Keratinocyte (primary cell): ENCODE measurements at regions not wholly inside any gene's neighbourhood (a gene's known extent, or its start where the extent isn't known, plus 50 kb on each side); places are given as distances from the start of the nearest gene placed in this dataset.

Source experiments
- CTCF ChIP-seq, 3 experiments: IDR thresholded peaks in 1 of 3; conservative IDR thresholded peaks in 1 of 3; optimal IDR thresholded peaks in 1 of 3; 2 replicates in 2 of 3; 3 replicates in 1 of 3; pipeline versions ENCODE3 to v1.5.1; 2011; ENCODE audit warnings: low read length in 3 of 3, mild to moderate bottlenecking in 3 of 3, moderate library complexity in 2 of 3, control low read depth in 1 of 3, inconsistent platforms in 1 of 3; ENCODE audit not compliant: insufficient read depth in 2 of 3; ENCODE audit errors: extremely low read depth in 1 of 3
- EZH2 ChIP-seq: IDR thresholded peaks from one replicate; pipeline ENCODE4 v1.6.1; 2012; ENCODE audit warnings: inconsistent platforms, mild to moderate bottlenecking, low read length, moderate library complexity

DNA sequence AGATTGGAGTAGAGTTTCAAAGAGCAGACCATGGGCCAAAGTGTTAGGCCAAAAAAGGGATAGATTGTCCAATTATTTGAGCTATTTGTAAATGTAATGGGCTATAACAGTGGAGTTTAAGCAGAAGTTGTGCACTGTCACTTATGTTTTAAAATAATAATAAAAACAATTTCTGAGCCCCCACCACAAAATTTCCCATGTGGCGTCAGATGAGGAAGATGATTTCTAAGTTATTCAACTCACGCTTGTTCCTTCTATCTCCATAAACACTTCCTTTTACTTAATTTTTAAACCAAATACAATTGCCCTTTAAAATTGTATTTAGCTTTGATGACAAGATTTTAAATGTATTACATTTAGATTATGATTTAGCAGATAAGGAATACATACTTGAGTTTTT lies 330.0 kb downstream of the PTPRC start:
- no peak for TF ChIP-seq CTCF (optimal IDR thresholded peaks at IDR 0.05 in 1 of 3, IDR thresholded peaks at IDR 0.05 in 1 of 3, conservative IDR thresholded peaks at IDR 0.05 in 1 of 3; ENCODE audit: extremely low read depth in 1 of 3, insufficient read depth in 2 of 3, low read length in 3 of 3)
- no peak for TF ChIP-seq EZH2
